Adrenal gland (tissue), 5 donors: ENCODE measurements at regions not wholly inside any gene's neighbourhood (a gene's known extent, or its start where the extent isn't known, plus 50 kb on each side); places are given as distances from the start of the nearest gene placed in this dataset.

ENCODE experiments used
- CTCF ChIP-seq, 6 experiments: fragments of 450-650 bp in 4 of 6; fragments of 200-600 bp in 2 of 6; sonication (generic) in 1 of 6; IDR thresholded peaks; 1 replicate in 5 of 6; 2 replicates in 1 of 6; pipeline versions ENCODE4 v1.5.1 to v1.8.0; 2016 to 2021; ENCODE audit warnings: antibody characterized with exemption in 6 of 6, mild to moderate bottlenecking in 2 of 6, moderate library complexity in 1 of 6
- POLR2A ChIP-seq, 2 donors: fragments of 450-650 bp; IDR thresholded peaks; one replicate each; pipeline ENCODE4 v1.6.1; 2017; ENCODE audit warnings: antibody characterized with exemption in 2 of 2, mild to moderate bottlenecking in 2 of 2, moderate library complexity in 1 of 2
- donor health status: DM: no; HTN: no; CAD: no.

DNA sequence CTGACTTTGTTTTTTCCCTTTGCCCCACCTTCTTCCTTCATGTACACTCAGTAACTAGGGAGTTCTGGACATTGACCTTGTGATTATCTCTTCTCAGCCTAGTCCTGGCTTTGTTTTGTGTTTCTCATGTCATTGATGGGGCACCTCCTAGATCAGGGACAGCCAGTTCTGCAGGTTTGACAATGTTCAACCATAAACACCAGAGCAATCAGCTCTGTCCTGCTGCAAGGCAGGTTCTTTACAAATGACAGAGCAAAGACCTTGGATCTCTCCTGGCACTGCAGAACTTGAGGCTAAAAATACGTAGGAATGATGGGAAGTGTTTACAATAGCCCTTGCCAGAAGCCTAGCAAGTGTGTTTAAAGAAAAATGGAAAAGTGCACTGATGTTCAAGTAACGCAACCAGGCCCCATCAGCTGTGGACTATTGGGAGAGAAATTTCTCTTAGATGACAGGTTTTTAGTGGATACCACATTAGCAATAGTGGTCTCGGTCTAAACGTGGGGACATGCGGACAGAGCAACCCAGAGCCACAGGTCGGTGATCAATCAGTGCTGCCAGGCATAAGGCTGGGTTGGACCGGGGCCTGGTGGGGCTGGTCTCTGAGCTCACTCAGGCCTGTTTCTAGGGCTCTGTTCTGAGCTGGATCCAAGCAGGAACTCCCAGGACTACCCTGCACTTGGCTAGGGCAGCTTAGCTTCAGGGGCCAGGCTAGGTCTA, 76.8 kb downstream of the SOWAHC start:
- TF ChIP-seq CTCF (IDR thresholded peaks at IDR 0.05) = no peak
- TF ChIP-seq POLR2A (IDR thresholded peaks at IDR 0.05) = peak in 1 of 2 donors; percentile 70
